ENCODE measurements at regions not wholly inside any gene's neighbourhood (a gene's known extent, or its start where the extent isn't known, plus 50 kb on each side); places are given as distances from the start of the nearest gene placed in this dataset.

GRCh38 chr10:29861811-29862505, 197.4 kb downstream of the JCAD start:
- no peak for TF ChIP-seq POLR2A (IDR thresholded peaks at IDR 0.05; ENCODE audit: low read depth, low read length)
- no peak for TF ChIP-seq POLR2AphosphoS5 (IDR thresholded peaks at IDR 0.05; ENCODE audit: low read depth, low read length)
- no peak for TF ChIP-seq SPI1 (IDR thresholded peaks at IDR 0.05; ENCODE audit: low read depth, low read length)

Data from GM12891 (cell line).